EL (cell line): ENCODE measurements at regions not wholly inside any gene's neighbourhood (a gene's known extent, or its start where the extent isn't known, plus 50 kb on each side); places are given as distances from the start of the nearest gene placed in this dataset.
"Not testable (repeated sequence)": the region's sequence is repeated elsewhere in the genome, so short reads cannot be mapped to it uniquely, and the experiment has no call there.

Experiments used
- DNase-seq: peaks from one replicate; pipeline ENCODE4 v3.0.0-alpha.2; 2016

DNA sequence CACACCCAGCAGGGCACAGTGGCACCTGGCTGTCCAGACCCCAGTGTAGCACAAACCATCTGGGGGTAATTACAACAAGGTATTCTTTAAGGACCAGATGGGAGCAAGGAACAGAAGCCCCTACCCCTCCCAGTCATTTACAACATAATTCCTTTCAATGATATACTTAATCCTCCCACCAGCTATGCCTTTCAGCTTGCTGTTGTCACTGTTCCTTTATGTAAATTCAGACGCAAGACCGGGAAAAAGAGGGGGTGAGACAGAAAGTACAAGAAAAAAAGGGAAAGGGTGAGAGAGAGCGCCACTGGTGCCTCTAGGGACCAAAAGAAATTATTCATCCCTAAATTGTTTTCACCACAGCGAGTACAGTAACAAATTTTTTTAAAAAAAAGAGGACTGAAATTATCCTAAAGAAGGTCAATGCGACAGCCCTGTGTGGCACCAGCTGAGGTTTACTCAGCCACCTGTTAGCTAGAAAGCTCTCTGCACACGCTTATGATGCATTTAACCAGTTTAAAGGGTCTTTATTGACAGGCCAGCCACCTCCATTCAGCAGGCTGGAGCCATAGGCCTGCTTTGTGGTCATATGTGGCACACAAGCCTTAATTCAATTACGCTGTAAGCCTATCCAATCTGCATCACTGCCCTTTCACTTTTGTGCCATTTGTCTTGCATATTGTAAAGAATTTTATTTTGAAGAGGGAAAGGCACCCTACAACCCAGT lies 210.2 kb upstream of the ISL1 start:
- no peak for DNase-seq

DNA sequence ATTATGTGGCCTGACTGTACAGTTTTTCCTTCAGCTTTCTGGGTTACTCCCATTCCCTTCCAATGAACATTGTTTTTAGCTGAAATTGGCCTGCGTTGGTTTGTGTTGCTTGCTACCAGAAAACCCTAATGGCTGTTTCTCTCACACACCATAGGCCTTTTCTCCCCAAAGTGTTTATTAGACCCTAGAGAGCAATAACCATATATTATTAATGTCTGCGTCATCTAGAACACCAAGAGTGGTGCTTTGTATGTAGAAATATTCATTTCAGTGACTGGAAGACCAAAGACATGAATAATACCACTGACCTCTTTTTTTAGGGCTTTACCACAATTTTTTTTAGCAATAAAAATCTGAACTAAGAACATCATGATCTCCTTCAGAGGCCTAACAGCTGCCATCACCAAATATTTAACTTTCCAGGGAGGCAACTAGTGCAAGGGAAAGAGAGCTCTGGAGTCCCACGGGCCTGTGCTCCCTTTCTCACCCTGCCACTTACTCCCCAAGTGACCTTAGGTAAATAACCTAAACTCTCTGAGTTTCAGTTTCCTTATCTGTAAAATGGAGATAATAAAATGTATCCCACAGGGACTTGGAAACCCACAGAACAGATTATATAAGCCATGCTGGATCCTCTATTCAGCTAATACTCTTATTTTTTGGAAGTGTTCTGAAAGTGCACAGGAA lies 201.9 kb upstream of the ISL1 start:
- no peak for DNase-seq

DNA sequence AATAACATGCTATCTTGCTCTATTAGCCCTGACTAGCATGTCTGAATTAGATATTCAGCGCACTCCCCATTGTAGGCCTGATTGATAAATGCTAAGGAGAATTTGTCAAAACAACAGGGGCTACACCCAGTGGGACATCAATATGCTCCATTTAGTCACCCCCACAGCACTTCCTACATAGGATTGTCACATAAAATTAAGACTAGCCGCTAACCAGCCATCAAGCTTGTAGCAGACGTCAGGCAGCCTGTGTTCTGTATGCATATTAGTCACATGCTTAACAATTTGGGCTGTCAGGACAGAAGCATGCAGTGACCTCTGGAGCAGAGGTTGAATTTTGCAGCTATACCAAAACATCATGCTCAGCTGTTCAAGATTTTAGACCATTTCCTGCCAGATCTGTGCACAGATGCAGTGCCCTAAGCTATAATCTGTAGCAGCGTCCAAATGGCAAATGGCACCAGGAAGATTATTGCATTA lies 197.4 kb upstream of the ISL1 start:
- no peak for DNase-seq

DNA sequence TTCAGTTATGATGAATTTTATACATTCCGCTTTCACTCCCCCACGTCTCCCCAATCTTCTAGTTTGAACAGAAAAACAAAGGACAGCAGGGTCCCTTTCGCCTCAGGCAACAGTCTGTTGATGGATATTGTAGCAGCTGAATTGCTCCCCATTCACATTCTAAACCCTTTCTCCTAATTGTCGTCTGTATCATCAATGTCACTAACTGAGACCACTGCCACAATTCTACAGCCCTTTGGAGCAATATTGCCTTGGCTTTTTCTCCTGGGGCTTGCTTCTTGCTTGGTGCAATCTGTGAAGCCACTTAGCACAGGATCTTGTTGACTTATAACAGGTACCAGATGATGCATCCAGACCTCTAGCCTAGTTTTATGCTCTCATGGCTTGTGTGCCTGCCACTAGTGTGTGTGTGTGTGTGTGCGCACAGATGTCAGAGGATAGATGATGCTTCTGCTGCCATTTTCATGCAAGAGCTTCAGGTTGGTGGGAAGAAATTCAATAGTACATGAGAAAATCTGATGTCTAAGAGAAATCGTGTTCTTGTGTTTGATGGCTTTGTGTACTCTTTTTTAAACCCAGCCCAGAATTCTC lies 195.2 kb upstream of the ISL1 start:
- DNase-seq: no peak

DNA sequence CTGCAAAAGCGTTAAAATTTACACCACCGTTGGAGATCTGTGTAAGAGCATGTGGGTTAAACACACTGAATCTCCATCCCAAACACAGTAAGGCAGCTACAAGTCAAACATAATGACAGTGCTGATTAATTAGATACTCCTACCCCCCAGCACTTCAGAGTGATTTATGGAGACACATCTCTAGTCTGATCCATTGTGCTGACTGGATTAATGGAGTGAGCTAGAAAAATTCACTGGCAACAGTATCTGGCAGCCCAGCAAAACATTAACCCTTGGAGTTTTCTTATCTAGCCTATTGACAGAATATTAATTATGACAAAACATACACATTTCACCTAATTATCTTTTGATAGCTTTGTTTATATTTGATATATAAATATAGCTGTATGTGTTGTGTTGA lies 188.6 kb upstream of the ISL1 start:
- DNase-seq: no peak

DNA sequence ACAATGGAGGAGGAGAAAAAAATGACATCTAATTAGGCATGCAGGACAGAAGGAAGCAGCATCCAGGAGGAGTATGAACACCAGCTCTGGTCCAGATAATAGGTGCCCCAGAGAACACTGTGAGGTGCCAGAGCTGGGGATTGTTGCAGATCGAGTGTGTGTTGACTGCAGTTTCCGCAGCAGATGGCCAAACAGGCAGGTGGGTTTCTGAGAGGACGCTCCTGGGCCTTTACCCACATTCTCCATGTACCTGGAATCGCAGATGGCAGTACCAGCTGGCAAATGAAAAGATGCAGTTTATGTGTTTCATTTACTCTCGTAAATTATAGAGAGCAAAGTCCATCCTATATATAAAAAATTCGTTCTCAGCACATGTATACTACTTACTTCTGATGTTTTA lies 182.2 kb upstream of the ISL1 start:
- DNase-seq: no peak

DNA sequence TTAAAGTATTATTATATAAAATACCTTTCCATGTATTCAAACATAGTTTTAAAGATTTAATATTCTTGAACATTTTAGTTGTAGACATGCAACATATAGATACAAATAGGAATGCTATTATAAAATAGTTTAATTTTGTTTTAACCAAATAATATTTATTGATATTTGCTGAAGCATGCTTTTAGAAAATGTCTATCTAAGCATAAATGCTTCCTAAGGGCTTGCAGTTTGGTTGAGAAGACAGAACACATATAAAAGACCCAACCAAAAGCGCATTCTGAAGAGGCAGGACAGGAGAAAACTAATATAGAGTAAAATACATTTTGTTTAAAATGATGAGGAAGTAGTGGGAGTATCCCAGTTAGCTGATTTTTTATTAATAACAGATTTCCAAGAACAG lies 181.5 kb upstream of the ISL1 start:
- no peak for DNase-seq

DNA sequence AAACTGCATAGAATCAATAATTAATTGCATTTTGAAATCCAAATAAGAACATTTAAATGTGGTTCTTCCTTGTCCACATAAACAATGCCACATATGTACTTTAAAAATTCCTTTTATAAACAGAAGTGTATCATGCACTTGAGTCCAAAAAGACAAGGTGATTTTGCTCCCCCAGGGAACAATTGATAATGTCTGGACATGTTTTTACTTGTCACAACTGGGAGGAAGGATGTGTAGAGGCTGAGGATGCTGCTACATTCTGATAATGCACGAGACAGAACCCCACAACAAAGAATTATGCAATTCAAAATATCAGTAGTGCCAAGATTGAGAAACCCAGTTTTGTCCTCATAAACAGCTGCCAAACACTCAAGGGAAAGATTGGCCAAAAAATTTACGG lies 181.1 kb upstream of the ISL1 start:
- DNase-seq: no peak

DNA sequence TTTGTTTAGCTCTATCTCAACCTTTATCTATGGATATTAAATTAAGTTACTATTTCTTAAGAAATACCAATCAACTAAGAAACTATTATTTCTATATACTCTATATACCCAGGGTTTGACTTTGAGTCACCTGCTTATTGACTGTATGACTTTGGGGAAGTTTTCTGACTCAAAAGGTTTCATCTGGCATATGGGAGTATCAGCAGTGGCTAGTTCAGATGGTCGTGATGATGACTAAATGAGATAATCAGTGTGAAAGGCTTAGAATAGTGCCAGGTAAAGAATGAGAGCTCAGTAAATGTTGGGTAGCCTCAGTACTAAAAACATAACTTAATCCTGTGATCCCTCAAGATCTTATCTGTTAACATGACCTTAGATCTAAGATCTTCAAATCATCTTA lies 179.7 kb upstream of the ISL1 start:
- DNase-seq: no peak

DNA sequence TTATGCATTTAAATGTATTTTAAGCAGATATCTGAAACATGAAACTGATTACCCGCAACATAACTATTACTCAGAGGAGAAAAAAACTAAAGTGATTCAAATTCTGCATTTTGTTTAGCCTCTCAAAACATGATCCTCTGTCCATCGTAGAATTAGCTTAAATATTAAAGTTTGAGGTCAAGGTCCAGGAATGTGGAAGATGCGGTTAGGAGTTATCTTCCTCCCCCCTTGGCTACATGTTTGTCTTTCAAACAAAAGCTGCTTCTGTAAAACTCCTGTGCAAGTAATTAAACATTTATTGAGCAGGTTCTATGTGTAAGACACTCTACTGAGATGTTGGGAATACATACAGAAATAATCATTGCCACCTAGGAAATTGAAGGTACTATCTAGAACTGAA lies 175.0 kb upstream of the ISL1 start:
- no peak for DNase-seq

DNA sequence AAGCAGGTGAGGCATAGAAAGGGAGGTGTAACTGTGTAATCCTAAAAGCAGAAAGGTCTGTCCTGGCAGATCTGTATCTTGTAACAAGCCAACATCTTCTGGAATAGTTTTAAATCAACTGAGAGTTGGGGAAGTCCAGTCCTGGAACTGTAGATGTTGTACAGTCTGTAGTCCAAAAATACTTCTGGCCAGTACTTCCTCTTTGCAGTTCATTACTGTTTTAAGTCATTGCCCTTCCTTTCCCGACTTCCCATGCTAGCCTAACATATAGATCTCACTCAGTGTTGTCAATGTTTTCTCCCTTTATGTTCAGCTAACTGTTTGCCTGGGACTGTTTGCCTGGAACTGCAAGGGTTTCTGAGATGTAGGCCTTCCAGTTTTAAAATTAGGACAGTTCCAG lies 168.5 kb upstream of the ISL1 start:
- DNase-seq: no peak

DNA sequence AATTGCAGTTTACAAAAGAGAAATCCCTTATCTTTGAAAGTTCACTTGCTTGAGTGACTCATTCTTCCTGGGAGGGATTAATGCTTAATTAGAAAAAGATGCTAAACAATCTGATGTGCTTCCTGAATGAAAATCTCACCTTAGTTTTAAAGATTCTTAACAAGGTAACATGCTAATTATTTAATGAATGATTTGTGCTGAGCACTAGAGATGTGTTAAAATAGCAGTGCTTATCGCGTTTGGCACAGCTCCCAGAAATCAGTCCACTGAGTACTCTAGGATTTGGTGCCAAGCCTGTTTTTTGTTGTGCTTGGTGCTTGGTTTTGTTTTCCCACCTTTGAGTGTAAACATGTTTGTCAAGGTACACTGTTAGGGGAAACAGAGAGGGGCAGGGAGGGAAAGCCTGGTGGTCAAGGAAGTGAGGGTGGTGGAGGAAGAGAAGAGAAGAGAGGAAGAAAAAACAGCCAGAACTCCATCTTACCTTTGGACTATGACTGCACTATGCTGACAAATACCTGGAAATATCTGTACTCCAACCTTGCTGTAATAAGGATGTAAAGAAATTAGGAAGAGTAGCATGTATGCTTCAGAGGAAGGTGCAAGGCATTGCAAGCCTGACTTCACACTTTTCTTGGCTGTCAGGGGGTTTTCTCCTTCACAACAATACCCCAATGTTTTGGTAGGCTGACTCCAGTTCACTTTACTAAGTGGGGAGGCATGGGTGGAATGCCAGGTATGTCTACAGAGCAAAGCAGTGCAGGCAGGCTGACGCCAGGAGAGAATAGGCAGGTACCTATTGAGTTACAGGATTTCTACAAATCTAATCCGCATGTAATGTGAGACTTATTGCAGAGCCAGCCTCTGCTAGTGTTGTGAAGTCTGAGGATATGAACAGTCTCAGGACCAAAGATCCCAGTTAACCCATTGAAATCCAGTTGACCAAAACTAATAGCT lies 157.2 kb upstream of the ISL1 start:
- DNase-seq: no peak

DNA sequence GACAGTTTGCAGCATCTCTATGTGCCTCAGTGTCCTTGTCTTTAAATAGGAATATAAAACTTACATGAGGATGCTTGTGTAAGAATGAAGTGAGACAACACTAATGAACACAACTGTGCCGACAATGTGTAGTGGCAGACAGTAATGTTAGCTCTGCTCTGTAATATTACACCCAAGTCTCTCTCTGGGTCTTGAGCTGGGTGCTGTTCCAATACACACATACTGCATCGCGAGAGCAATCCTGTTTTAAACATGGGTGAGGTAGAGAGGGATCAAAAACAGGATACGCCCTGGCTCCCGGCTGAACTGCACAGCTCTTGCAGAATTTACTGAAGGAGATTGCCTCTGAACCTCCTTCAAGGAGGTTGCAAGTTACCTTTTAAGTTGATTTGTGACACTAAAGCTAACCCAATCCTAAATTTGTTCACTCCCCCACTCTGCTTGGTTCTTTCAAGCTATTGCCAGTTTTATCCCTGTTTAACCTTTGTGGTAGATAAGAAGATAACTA lies 155.2 kb upstream of the ISL1 start:
- DNase-seq: no peak

DNA sequence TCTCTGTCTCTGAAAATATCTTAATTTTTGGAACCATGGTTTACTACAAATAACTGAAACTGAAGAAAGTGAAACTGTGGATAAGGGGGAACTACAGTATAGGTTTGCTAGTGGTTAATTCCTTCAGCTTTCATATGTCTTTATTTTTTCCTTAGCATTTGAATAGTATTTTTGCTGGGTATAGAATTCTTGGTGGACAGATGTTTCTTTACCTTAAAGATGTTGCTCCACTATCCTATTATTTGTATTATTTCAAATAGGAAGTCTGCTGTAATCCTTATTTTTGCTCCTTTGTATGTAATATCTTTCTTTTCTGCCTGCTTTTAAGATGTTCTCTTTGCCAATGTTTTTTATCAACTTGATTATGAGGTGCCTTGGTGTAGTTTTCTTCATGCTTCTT lies 152.9 kb upstream of the ISL1 start:
- no peak for DNase-seq

DNA sequence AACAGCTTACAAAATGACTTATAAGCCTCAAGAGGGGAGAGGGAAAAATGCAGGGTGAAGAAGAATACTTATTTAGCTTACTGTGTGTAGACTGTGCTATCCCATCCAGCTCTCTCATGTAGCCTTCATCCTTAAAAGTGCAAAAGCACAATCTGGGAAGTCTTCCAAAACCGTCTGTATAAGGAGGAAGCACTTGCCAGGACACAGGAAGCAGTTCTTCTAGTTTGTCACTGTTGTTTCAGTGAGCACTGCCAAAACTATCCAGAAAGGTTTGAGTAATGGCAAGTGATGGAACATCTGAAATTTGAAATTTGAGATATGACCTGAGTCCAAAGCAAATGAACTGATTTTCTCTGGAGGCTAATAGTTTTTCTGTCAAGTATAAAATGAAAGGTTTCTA lies 140.8 kb upstream of the ISL1 start:
- no peak for DNase-seq

DNA sequence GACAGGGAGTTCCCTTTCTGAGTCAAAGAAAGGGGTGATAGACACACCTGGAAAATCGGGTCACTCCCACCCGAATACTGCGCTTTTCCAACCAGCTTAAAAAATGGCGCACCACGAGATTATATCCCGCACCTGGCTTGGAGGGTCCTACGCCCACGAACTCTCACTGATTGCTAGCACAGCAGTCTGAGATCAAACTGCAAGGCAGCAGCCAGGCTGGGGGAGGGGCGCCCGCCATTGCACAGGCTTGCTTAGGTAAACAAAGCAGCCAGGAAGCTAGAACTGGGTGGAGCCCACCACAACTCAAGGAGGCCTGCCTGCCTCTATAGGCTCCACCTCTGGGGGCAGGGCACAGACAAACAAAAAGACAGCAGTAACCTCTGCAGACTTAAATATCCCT lies 132.3 kb upstream of the ISL1 start:
- DNase-seq: not testable (repeated sequence)

DNA sequence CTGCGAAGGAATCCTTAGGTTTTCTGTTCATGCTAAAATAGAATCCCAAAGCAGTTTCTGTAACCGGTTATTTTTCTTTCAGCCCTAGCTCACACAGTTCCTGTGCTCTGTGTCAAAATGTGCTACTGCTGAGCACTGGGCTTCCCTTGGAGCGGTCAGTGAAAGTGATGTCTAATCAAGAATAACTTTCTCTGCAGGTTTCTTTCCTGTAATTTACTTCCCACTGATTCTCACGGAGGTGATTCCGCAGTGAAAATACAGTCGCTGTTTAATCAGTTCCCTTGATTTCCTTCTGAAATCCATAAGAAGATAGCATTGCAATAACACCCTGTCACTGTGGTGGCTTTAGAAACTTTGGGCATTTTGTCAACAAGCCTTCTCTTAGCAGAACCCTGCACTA lies 112.0 kb upstream of the ISL1 start:
- no peak for DNase-seq

DNA sequence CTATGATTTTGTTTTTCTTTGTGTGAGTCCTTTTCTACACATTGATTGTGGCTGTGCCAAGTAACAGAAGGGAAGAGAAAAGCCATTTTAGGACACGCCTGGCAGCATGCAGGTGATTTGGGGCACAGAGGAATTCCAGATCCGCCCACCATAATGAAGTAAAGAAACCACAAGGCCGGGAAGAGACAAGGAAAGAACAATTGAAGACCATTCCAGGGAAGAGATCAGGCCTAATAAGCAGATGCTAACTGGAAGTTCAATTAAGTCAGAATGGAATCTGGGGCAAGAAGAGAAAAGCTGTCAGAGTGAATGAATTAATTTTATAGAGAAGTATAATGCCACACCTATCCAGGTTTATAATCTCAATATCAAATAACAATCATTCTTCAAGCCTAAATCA lies 110.2 kb upstream of the ISL1 start:
- DNase-seq: no peak

DNA sequence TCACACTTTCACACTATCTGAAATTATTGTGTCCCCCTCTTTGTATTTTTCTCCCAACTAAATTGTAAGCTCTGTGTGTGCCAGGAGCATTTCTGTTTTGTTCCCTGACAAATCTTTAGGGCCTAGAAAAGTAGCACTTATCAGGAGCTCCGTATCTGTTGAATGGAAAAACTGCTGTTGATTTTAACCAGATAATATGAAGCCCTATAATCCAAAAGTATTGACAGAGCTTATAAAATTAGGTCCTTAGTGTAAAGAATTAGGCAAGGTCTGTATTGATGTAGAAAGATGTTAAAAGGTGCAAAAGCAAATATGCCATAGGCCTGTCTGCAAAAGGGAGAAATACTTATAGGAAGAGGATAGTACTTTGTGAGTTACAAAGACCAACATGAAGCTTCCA lies 109.4 kb upstream of the ISL1 start:
- no peak for DNase-seq

DNA sequence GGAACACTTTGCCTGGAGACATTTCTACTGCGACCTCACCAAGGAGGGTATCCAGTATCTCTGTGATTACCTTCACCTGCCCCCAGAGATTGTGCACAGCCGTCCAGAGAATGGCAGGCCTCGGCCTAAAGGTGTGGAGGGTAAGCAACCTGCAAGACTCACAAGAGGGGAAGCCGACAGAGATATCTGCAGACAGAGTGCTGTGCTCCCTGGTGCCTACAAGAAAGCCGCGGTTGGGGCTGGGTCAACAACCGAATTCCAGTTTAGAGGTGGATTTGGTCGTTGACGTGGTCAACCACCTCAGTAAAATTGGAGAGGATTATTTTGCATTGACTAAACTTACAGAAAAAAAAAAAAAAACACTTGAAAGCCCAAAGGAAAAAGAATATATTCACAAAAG lies 107.8 kb upstream of the ISL1 start:
- DNase-seq: no peak

DNA sequence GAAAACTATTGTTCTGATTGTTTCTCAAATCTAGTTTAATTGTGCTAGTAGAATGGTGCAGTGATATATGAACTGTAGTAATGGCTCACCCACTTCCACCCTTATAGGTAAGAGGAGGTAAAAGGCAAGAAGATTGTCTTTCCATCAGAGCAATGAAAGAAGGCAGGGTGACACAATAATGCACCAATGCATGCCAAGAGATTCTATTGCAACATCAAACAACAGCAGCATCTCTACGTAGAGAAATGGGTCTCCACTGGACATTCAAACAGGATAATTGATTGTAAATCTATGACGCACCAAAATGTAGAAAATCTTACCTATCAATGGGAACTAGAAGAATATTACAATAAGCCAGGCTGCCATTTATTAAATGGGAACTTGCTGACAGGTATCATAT lies 107.0 kb upstream of the ISL1 start:
- no peak for DNase-seq

DNA sequence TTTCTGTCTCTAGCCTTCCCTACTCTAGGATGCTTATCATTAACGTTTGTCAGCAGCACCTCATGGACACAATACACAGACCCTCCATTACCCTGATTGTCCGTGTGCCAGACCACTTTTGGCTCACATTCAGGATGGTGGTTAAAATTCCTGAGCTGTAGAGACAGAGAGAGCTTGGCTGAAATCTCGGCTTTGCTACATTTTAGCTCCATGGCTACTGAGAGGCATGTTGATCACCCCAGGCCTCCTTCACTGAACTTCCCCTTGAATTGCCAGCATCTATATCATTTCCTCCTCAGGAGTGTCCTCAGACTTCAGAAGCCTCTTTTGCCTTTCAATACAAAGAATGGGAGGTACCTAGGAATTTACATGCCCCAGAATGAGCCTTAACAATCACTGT lies 104.7 kb upstream of the ISL1 start:
- DNase-seq: no peak
